Endothelial cell of umbilical vein (primary cell): ENCODE measurements at regions not wholly inside any gene's neighbourhood (a gene's known extent, or its start where the extent isn't known, plus 50 kb on each side); places are given as distances from the start of the nearest gene placed in this dataset.

ENCODE experiments used
- BruUV-seq: library from RNA; stranded (reverse); fragments of 400-500 nt; replicated peaks from 2 replicates; lab custom pipeline; 2021; lab: Mats Ljungman, UMichigan
- CTCF ChIA-PET: fragments of 300-600, 350-600 bp; sonication (Branson Sonifier 250); formaldehyde crosslinking; loops from one replicate; lab custom pipeline; 2021; ENCODE audit warnings: antibody characterized with exemption, inconsistent platforms; lab: Charles Lee
- POLR2A ChIA-PET: fragments of 300-600, 350-600 bp; sonication (Branson Sonifier 250); formaldehyde crosslinking; loops from one replicate; lab custom pipeline; 2021; ENCODE audit warnings: antibody characterized with exemption, inconsistent platforms; lab: Charles Lee
- DNase-seq: peaks from one replicate; pipeline ENCODE4 v3.0.0-alpha.2; 2011; ENCODE audit warnings: low read depth, low spot score
- FAIRE-seq: peaks from 2 replicates; lab custom pipeline; 2011; peaks lifted over from hg19 to GRCh38; lab: Jason Lieb, UNC
- H2AFZ ChIP-seq: 2 replicates; pipeline ENCODE4 v1.6.0; 2012; ENCODE audit warnings: low read depth, low read length, control low read depth, inconsistent platforms
- H3K27ac ChIP-seq: 2 replicates; pipeline ENCODE4 v1.5.1; 2011; ENCODE audit warnings: low read depth, mild to moderate bottlenecking, control low read depth, low read length, moderate library complexity; ENCODE audit not compliant: insufficient read depth
- H3K27me3 ChIP-seq, 2 experiments: 2 replicates each; pipeline versions ENCODE4 v1.6.0 to v1.6.1; 2011; ENCODE audit warnings: low read length in 2 of 2, mixed read lengths in 1 of 2; ENCODE audit not compliant: control insufficient read depth in 2 of 2, insufficient read depth in 2 of 2
- H3K36me3 ChIP-seq, 2 experiments: 2 replicates in 1 of 2; 3 replicates in 1 of 2; pipeline ENCODE4 v1.5.1; 2011; ENCODE audit warnings: low read length in 2 of 2, mild to moderate bottlenecking in 1 of 2, moderate library complexity in 1 of 2; ENCODE audit not compliant: control insufficient read depth in 2 of 2, insufficient read depth in 2 of 2; ENCODE audit errors: extremely low read depth in 1 of 2
- H3K4me1 ChIP-seq: 3 replicates; pipeline ENCODE4 v1.5.1; 2011; ENCODE audit warnings: mild to moderate bottlenecking, low read length; ENCODE audit not compliant: control insufficient read depth, insufficient read depth; ENCODE audit errors: extremely low read depth
- H3K4me2 ChIP-seq: 2 replicates; pipeline ENCODE4 v1.6.1; 2011; ENCODE audit warnings: low read length, control low read depth, mixed read lengths; ENCODE audit not compliant: insufficient read depth
- H3K4me3 ChIP-seq, 3 experiments: fragments of 200-600 bp in 1 of 3; sonication (generic), shearing (Covaris generic) in 1 of 3; replicated peaks in 1 of 3; 2 replicates each; pipeline ENCODE4 v1.5.1; 2011 to 2016; ENCODE audit warnings: control low read depth in 3 of 3, low read length in 3 of 3, mild to moderate bottlenecking in 2 of 3, inconsistent platforms in 1 of 3, low read depth in 1 of 3, moderate library complexity in 1 of 3; ENCODE audit not compliant: insufficient read depth in 1 of 3
- H3K79me2 ChIP-seq: 2 replicates; pipeline ENCODE4 v1.6.0; 2012; ENCODE audit warnings: low read length, inconsistent platforms; ENCODE audit not compliant: control insufficient read depth, insufficient read depth
- H3K9ac ChIP-seq: replicated peaks from 2 replicates; pipeline ENCODE3; 2011; ENCODE audit warnings: low read length, control low read depth; ENCODE audit not compliant: insufficient read depth; ENCODE audit errors: extremely low read depth
- H3K9me1 ChIP-seq: replicated peaks from 3 replicates; pipeline ENCODE4 v1.6.0; 2011; ENCODE audit warnings: mild to moderate bottlenecking, low read length; ENCODE audit not compliant: control insufficient read depth, insufficient read depth; ENCODE audit errors: extremely low read depth
- H3K9me3 ChIP-seq: replicated peaks from 2 replicates; pipeline ENCODE4 v1.5.1; 2012; ENCODE audit warnings: low read length, inconsistent platforms; ENCODE audit not compliant: control insufficient read depth, insufficient read depth
- H4K20me1 ChIP-seq: replicated peaks from 2 replicates; pipeline ENCODE3; 2011; ENCODE audit warnings: mild to moderate bottlenecking, low read length; ENCODE audit not compliant: control insufficient read depth, insufficient read depth; ENCODE audit errors: extremely low read depth
- CTCF ChIP-seq, 2 donors: IDR thresholded peaks; 1 replicate in 1 of 2; 2 replicates in 1 of 2; pipeline ENCODE4 v1.5.1; 2011; ENCODE audit warnings: low read length in 2 of 2, mild to moderate bottlenecking in 2 of 2, moderate library complexity in 2 of 2, control low read depth in 1 of 2, inconsistent platforms in 1 of 2, low read depth in 1 of 2; ENCODE audit not compliant: insufficient read depth in 1 of 2; ENCODE audit errors: extremely low read depth in 1 of 2
- EZH2 ChIP-seq: IDR thresholded peaks from 2 replicates; pipeline ENCODE4 v1.6.1; 2012; ENCODE audit warnings: borderline replicate concordance, low read depth, mild to moderate bottlenecking, moderate library complexity, low read length, inconsistent platforms; ENCODE audit not compliant: severe bottlenecking
- FOS ChIP-seq: IDR thresholded peaks from 2 replicates; pipeline ENCODE4 v1.6.1; 2011; ENCODE audit warnings: mild to moderate bottlenecking, low read length, moderate library complexity, borderline replicate concordance; ENCODE audit not compliant: insufficient read depth
- GATA2 ChIP-seq: IDR thresholded peaks from 2 replicates; pipeline ENCODE4 v1.7.0; 2011; ENCODE audit warnings: low read depth, mild to moderate bottlenecking, moderate library complexity, mixed read lengths, low read length; ENCODE audit not compliant: insufficient read length, insufficient read depth
- JUN ChIP-seq: IDR thresholded peaks from 2 replicates; pipeline ENCODE4 v1.6.1; 2011; ENCODE audit warnings: borderline replicate concordance, low read depth; ENCODE audit not compliant: insufficient read length, insufficient read depth
- MAX ChIP-seq: IDR thresholded peaks from 2 replicates; pipeline ENCODE4 v1.6.1; 2011; ENCODE audit not compliant: insufficient read depth, insufficient read length
- MYC ChIP-seq: IDR thresholded peaks from one replicate; pipeline ENCODE4 v1.6.1; 2011; ENCODE audit warnings: mild to moderate bottlenecking, low read depth, low read length
- POLR2A ChIP-seq: IDR thresholded peaks from 2 replicates; pipeline ENCODE4 v1.6.1; 2012; ENCODE audit warnings: low read depth, mild to moderate bottlenecking, control low read depth, low read length
- POLR2AphosphoS5 ChIP-seq: IDR thresholded peaks from 2 replicates; pipeline ENCODE4 v1.6.1; 2012; ENCODE audit warnings: low read depth, mild to moderate bottlenecking, control low read depth, low read length, moderate library complexity; ENCODE audit not compliant: insufficient read depth
- dilution Hi-C: fragments of 300-500 bp; cut with MboI; formaldehyde crosslinking; loops from one replicate; pipeline ENCODE4 v1.15.0; 2019; ENCODE audit warnings: low sequenced_read_pairs; ENCODE audit not compliant: extremely low pct_ligation_motif_present
- intact Hi-C: fragments of 100-400 bp; cut with micrococcal nuclease; formaldehyde crosslinking; loops from one replicate; pipeline ENCODE4 v1.10.0; 2022

- Histone ChIP-seq H3K79me2 (no peaks in the 10 kb centered on the region), H3K4me2 (no peak overlapping the region), H3K9ac (no peak overlapping the region), H3K4me3 (no peak overlapping the region), H3K36me3 (no peaks in the 10 kb centered on the region), H3K27ac (no peak overlapping the region), H4K20me1 (no peaks in the 10 kb centered on the region), H3K4me1 (peaks cover 12% of the 10 kb centered on the region), H3K27me3 (no peaks in the 10 kb centered on the region), H3K9me3 (no peaks in the 10 kb centered on the region), H3K9me1 (no peaks in the 10 kb centered on the region), H2AFZ (no peak overlapping the region)
- no TSS peak for BruUV-seq
- FAIRE-seq (no peak), DNase-seq (no peak)
- POLR2A ChIA-PET: no interaction called here
- dilution Hi-C loops (no loop called here), intact Hi-C loops (no loop called here)
- no peak for TF ChIP-seq EZH2
- TF ChIP-seq JUN: no peak
- no peak for TF ChIP-seq POLR2AphosphoS5
- no peak for TF ChIP-seq FOS
- TF ChIP-seq MYC: no peak
- TF ChIP-seq MAX: no peak
- no peak for TF ChIP-seq CTCF (IDR thresholded peaks at IDR 0.05; ENCODE audit: extremely low read depth in 1 of 2, insufficient read depth in 1 of 2, low read depth in 1 of 2, low read length in 2 of 2)
- TF ChIP-seq GATA2: no peak
- TF ChIP-seq POLR2A: no peak
- CTCF ChIA-PET: interaction anchor here (1.8 kb wide), 1 partner anchor 12 kb away, joined by 4 read pairs; no protein-coding TSS in a partner anchor
These were observed 221.0 kb downstream of the EFNB2 start for GRCh38 chr13:106314417-106314816.
